ENCODE measurements at regions not wholly inside any gene's neighbourhood (a gene's known extent, or its start where the extent isn't known, plus 50 kb on each side); places are given as distances from the start of the nearest gene placed in this dataset.

GRCh38 chr12:76272287-76272686 is 75.9 kb downstream of the BBS10 start:
- TF ChIP-seq CTCF (IDR thresholded peaks at IDR 0.05) = no peak
- TF ChIP-seq POLR2A (IDR thresholded peaks at IDR 0.05) = no peak
